HG03521 (cell line): ENCODE measurements at regions not wholly inside any gene's neighbourhood (a gene's known extent, or its start where the extent isn't known, plus 50 kb on each side); places are given as distances from the start of the nearest gene placed in this dataset.

Source experiments
- ATAC-seq: cut with Tn5 transposase; IDR thresholded peaks from one replicate; pipeline ENCODE4 v1.9.1; 2021; ENCODE audit warnings: mild to moderate bottlenecking, moderate library complexity; ENCODE audit not compliant: unreplicated experiment

GRCh38 chr3:31047673-31048072 lies 153.2 kb upstream of the GADL1 start:
- ATAC-seq = no peak

- no peak for ATAC-seq
Observed at GRCh38 chr3:31048143-31048542, 153.7 kb upstream of the GADL1 start.

GRCh38 chr3:31050296-31050695 lies 155.8 kb upstream of the GADL1 start:
- no peak for ATAC-seq

GRCh38 chr3:31051226-31051625 lies 156.8 kb upstream of the GADL1 start:
- ATAC-seq = no peak

- ATAC-seq = no peak
Observed at GRCh38 chr3:31053299-31053698, 158.8 kb upstream of the GADL1 start.

GRCh38 chr3:31054032-31054431 lies 159.6 kb upstream of the GADL1 start:
- no peak for ATAC-seq

- ATAC-seq = no peak
Observed at GRCh38 chr3:31055757-31056156, 161.3 kb upstream of the GADL1 start.

- no peak for ATAC-seq
Observed at GRCh38 chr3:31057891-31058290, 163.4 kb upstream of the GADL1 start.

- ATAC-seq = no peak
Observed at GRCh38 chr3:31064021-31064420, 169.6 kb upstream of the GADL1 start.

GRCh38 chr3:31065765-31066164 lies 171.3 kb upstream of the GADL1 start:
- no peak for ATAC-seq

GRCh38 chr3:31067004-31067403 lies 172.5 kb upstream of the GADL1 start:
- no peak for ATAC-seq

- no peak for ATAC-seq
Observed at GRCh38 chr3:31075471-31075870, 181.0 kb upstream of the GADL1 start.

GRCh38 chr3:31075876-31076275 lies 181.4 kb upstream of the GADL1 start:
- ATAC-seq = no peak

- peak; percentile 46 for ATAC-seq
Observed at GRCh38 chr3:31077021-31077601, 182.7 kb upstream of the GADL1 start.

GRCh38 chr3:31077826-31078225 lies 183.4 kb upstream of the GADL1 start:
- ATAC-seq = no peak

- ATAC-seq = no peak
Observed at GRCh38 chr3:31079689-31080088, 185.2 kb upstream of the GADL1 start.

GRCh38 chr3:31081018-31081662 lies 186.7 kb upstream of the GADL1 start:
- no peak for ATAC-seq

GRCh38 chr3:31086148-31086547 lies 191.7 kb upstream of the GADL1 start:
- no peak for ATAC-seq

- ATAC-seq = no peak
Observed at GRCh38 chr3:31086698-31087097, 192.2 kb upstream of the GADL1 start.

- no peak for ATAC-seq
Observed at GRCh38 chr3:31091748-31092147, 197.3 kb upstream of the GADL1 start.

GRCh38 chr3:31092748-31093589 lies 198.5 kb upstream of the GADL1 start:
- ATAC-seq = no peak

- no peak for ATAC-seq
Observed at GRCh38 chr3:31093606-31094005, 199.1 kb upstream of the GADL1 start.
